DOHH2 (cell line): ENCODE measurements at regions not wholly inside any gene's neighbourhood (a gene's known extent, or its start where the extent isn't known, plus 50 kb on each side); places are given as distances from the start of the nearest gene placed in this dataset.

Source experiments
- CTCF ChIP-seq: fragments of 200-600 bp; sonication (generic); IDR thresholded peaks from one replicate; pipeline ENCODE4 v1.5.1; 2014; ENCODE audit warnings: antibody characterized with exemption, mild to moderate bottlenecking, low read depth, low read length; ENCODE audit not compliant: poor library complexity, severe bottlenecking
- EZH2phosphoT487 ChIP-seq: fragments of 200-600 bp; sonication (generic); IDR thresholded peaks from 2 replicates; pipeline ENCODE4 v1.6.1; 2017; ENCODE audit warnings: borderline replicate concordance, mild to moderate bottlenecking, antibody characterized with exemption, low read length, moderate library complexity, mixed read lengths

DNA sequence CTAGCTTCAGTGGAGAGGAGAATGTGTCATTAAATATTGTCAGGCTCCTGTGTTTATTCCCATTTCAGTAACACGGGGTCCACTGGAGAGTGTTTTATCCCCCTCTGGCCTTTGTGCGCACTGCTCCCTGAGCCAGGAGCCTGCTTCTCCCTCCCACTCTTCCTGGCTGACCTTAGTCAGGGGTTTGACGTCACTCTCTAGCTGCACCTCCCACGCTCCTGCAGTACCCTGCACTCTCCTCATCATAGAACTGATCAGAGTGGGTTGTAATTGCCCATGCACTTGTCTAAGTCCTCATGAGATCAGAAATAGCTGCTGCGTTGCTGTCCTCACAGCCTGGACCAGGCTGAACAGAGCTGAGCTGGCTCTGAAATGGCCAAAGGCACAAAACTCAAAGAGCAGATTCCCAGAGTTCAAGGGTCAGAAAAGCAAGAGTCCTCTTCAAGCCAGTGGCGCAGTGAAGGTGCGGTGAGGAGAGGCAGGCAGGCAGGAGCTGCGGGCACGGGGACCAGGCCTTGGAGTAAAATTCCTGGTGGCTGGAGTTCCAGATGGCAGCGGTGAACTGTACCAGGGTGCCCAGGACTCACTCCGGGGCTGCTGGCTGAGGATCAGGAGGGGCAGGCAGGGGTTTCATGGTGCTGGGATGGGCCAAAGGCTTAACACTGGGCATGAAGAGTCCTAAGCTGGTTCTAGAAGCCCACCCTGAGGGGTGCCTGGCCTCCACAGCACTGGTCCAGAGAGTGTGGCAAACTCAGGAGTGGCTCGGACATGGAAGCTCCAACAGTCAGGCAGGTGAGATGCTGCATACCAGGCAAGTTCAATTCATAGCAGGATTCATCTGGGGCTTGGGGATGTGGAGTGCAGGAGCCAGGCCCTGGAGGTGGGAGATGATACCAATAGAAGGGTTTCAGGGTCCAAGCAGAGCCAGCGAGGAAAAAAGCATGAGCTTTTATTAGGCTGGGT, 170.9 kb downstream of the SCP2D1 start:
- TF ChIP-seq EZH2phosphoT487 (no peak), CTCF (no peak)
